Cerebellar nuclear complex (tissue), 1 donor: ENCODE measurements at regions not wholly inside any gene's neighbourhood (a gene's known extent, or its start where the extent isn't known, plus 50 kb on each side); places are given as distances from the start of the nearest gene placed in this dataset.

ENCODE experiments used
- DNase-seq, 2 experiments: peaks; one replicate each; lab custom pipeline; 2025; lab: John Stamatoyannopoulos, UW

- DNase-seq: no peak
Observed at GRCh38 chr14:76664790-76665189, 96.5 kb upstream of the VASH1 start.

- DNase-seq: no peak
Observed at GRCh38 chr14:76666746-76667145, 94.5 kb upstream of the VASH1 start.

DNA sequence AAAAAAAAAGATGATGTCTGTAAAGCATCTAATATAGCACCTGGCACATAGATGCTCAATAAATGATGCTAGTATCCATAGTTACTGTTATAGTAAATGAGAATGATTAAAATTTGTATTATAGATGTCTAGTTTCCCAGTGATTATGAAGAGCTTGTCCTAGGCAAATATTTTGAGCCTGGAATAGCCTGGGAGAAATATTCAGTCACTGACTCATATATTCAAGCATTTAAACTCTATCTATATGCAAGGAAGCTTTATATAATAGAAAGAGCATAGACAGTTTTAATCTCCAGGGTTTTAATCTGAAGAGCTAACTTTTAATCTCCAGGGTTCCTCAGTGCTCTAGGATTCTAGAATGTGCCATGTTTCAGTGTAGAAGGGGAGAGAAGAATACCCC, 91.5 kb upstream of the VASH1 start:
- no peak for DNase-seq

GRCh38 chr14:76672123-76672522, 89.1 kb upstream of the VASH1 start:
- DNase-seq: no peak

- no peak for DNase-seq
Observed at GRCh38 chr14:76673261-76673660, 88.0 kb upstream of the VASH1 start.

- no peak for DNase-seq
Observed at GRCh38 chr14:76675046-76675445, 86.2 kb upstream of the VASH1 start.

DNA sequence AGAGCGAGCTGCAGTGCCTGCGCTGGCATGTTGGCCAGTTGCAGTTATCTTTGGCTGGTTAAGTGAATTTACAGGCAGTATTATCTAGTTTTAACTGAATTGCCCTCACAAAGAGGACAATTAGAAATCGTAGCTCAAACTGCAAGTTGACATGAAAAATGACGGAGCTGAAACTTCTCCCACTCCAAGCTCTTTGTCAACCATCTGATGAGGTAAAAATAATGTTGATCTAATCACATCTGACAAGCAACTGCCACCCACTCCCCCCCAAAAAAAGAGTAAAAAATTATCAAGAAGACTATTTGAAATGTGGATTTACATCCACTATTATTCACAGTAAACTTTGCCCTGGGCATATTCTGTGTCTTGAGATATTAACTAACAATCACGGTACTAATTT, 84.7 kb upstream of the VASH1 start:
- no peak for DNase-seq

DNA sequence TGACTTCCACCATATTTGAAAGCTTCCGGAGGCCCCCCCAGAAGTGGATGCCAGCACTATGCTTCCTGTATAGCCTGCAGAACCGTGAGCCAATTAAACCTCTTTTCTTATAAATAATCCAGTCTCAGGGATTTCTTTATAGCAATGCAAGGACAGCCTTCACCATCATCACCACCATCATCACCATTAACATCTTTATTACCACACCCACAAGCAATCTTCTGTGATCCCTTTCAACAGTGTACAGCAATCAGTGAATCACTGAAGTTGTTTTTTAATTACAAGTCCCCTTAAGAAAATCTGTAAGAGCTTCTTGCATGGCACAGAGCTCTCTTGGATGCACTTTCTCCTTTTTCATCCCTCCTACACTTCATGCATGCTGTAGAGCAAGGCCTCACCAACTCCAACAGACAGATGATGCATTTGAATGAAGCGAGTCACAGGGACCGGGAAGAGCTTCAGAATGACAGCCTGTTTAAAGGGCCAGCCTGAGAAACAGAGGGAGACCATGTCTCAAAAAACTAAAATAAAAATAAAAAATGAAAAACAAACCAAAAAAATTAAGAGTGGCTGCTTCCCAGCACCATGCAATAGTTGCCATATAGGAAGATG, 83.6 kb upstream of the VASH1 start:
- DNase-seq: no peak

GRCh38 chr14:76678244-76678800, 82.9 kb upstream of the VASH1 start:
- DNase-seq: no peak

DNA sequence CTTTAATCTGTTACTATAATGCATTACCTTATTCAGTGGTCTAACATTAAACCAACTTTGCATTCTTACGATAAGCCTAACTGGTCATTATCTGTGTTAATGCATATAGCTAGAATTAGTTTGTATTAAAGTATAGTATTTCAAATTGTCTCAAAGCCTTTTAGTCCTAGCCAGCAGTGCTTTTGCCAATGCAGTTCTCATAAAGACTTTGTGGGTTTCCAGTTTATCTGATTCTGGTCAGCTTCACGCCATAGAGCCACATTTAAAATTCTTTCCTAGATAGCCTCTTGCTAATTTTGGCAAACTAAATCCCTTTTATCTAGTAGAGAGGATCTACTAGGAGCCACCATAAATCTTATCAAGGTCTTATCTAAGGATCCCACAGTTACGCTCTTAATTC, 78.9 kb upstream of the VASH1 start:
- no peak for DNase-seq

DNA sequence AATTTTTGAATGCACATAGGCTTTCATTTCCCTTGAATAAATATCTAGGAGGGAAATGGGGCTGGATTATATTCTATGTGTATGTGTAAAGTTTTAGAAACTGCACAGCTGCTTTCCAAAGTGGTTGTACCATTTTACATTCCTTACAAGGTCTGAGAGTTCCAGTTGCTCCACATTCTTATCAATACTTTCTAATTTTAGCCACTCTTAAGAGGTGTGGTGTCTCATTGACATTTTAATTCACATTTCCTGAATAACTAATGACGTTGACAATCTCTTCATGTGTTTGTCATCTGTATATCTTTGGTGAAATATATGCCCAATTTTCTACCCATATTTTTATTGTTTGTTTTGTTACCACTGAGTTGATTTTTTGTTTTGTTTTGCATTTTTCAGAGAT, 74.6 kb upstream of the VASH1 start:
- no peak for DNase-seq

DNA sequence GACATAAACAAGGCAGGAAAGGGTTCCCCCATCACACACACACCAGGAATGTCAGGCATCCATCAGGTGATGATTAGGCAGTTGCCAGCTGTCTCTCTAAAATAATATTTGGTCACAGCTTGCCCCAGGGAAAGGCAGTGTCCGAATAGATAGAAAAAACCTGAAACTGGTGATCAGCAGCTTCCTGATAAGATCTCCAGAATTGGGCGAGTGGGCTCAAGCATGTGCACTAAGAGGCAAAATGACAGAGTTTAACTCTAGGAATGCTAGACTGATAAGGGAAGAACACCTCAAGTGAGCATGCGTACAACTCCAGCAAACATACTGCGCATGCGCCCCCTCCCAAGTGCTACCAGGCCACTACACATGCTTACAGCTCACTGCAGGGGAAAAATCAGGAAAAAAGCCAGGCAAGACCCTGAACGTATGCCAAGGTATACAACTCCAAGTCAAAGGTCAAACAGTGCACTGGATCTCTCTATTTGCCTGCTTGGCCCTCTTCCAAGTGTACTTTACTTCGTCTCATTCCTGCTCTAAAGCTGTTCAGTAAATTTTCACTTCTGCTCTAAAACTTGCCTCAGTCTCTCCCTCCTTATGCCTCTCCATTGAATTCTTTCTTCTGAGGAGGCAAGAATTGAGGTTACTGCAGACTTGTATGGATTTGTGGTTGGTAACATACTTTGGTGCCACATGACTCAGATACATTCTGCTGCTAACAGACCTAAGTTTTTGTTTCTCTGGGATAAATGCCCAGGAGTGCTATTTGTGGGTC, 73.5 kb upstream of the VASH1 start:
- DNase-seq: no peak

DNA sequence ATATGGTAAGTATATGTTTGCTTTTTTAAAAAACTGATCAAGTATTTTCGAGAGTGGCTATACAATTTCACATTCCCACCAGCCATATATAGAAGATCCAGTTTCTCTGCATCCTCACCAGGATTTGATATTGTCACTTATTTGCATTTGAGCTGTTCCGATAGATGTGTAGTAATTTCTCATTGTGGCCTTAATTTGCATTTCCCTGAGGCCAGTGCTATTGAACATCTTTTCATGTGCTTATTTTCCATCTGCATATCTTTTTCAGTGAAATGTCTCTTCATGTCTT, 72.9 kb upstream of the VASH1 start:
- DNase-seq: no peak

- no peak for DNase-seq
Observed at GRCh38 chr14:76690502-76691105, 70.7 kb upstream of the VASH1 start.

DNA sequence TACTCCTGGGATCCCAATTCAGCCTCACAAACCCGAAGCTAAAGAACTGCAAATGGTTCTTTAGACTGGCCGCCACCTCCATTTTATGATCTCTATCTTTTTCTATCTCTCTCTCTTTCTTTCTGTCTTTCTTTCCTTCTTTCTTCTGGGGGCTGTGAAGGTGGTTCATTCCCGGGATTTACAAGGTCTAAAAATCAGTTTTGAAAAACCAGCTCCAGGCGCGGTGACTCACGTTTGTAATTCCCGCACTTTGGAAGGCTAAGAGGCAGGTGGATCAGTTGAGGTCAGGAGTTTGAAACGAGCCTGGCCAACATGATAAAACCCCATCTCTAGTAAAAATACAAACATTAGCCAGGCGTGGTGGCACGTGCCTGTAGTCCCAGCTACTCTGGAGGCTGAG, 67.2 kb upstream of the VASH1 start:
- no peak for DNase-seq

DNA sequence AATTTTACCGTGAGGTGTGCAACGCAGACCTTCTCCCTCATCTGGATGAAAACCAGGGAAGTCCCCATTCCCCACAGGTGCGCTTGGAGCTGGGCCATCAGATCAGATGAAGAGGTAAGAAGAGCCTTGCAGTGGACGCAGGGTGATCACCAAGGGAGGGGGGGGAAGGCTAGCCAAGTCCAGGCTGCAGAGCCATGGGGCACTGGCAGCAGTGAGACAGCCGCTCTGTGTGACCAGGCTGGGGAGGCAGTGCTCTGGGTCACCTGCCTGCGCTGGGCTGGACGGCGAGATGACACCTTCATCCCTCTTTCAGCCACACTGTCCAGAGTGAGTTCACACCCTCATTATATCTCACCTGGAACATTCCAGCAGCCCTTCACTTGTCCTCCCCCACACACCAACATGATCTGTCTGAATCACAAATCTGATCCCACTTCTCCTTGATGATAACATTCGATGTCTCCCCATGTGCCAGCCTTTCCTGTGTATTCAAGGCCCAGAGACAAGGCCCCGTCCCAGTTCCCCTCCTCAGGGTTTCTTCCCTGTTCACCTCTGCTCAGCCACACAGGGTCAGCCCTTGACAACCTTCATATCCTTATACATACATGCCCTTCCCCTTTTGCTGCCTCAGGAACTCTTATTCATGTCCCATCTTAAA, 65.9 kb upstream of the VASH1 start:
- no peak for DNase-seq

DNA sequence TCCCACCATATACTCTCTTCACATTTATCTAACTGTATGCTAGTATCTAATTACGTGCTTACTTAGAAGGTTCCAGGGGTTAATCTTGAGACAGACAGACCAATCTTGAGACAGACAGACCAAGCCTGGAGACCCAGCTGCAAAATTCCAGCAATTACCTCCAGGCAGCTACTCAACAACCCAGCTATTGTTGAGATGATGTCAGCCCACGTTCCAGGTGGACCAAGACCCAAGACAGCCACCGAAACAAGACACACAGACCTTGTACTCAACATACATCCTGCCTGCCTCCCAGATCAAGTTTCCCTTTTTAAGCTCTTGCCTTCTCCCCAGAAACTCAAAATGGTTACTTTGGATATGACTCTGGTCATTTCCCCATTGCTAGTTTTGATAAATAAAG, 64.9 kb upstream of the VASH1 start:
- no peak for DNase-seq

- DNase-seq: no peak
Observed at GRCh38 chr14:76696791-76697190, 64.5 kb upstream of the VASH1 start.

DNA sequence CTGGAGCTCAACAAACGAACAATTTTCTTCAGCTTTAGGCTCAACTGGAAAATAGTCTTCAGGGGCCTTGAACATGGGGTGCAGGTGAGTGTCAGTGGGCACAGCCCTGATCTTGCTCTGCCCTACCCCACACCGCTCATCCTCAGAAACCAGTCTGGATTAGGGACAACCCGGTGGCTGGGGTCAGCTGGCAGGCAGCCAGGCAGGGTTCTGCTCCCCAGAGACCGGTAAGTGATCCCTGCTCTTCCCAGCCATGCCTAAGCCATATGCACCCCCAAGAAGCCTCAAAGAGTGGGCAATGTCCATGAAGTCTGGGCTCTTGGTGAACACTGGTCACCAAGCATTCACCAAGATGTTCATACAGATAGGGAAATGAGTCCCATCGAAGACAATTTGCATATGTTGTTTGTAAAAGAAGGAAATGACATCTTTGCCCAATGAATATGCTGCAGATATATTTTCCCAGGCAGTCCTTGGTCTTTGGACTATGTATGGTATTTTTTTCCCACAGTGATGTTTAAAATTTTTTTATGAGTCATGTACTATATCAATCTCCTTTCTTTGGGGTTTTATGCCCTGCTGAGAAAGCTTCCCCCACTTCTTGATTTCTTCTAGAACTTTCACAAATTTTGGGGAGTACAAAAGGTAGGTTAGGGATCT, 63.9 kb upstream of the VASH1 start:
- DNase-seq: no peak

- no peak for DNase-seq
Observed at GRCh38 chr14:76698191-76698590, 63.1 kb upstream of the VASH1 start.

DNA sequence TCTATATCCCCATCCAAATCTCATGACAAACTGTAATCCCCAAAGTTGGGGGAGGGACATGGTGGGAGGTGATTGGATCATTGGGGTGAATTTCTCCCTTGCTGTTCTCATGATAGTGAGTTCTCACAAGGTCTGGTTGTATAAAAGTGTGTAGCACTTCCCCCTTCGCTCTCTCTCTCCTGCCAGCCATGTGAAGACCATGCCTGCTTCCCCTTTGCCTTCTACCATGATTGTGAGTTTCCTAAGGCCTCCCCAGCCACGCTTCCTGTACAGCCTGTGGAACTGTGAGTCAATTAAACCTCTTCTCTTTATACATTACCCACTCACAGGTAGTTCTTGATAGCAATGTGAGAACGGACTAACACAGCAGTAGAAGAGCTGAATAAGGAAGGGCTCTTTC, 62.6 kb upstream of the VASH1 start:
- DNase-seq: no peak

GRCh38 chr14:76699209-76699938, 61.9 kb upstream of the VASH1 start:
- no peak for DNase-seq
